NCI-H748 (cell line): ENCODE measurements at regions not wholly inside any gene's neighbourhood (a gene's known extent, or its start where the extent isn't known, plus 50 kb on each side); places are given as distances from the start of the nearest gene placed in this dataset.

Experiments
- DNase-seq: peaks from one replicate; lab custom pipeline; 2025; ENCODE audit not compliant: unreplicated experiment; lab: John Stamatoyannopoulos, UW

- no peak for DNase-seq
Measured at GRCh38 chr11:112795911-112796649, 165.1 kb upstream of the NCAM1 start.

GRCh38 chr11:112797092-112797491 lies 164.1 kb upstream of the NCAM1 start:
- DNase-seq: peak; percentile 81

- peak; percentile 57 for DNase-seq
Measured at GRCh38 chr11:112797648-112798293, 163.4 kb upstream of the NCAM1 start.

- no peak for DNase-seq
Measured at GRCh38 chr11:112801025-112801816, 160.0 kb upstream of the NCAM1 start.

GRCh38 chr11:112801817-112802088 lies 159.5 kb upstream of the NCAM1 start:
- DNase-seq: no peak

- peak; percentile 87 for DNase-seq
Measured at GRCh38 chr11:112805658-112806057, 155.6 kb upstream of the NCAM1 start.

GRCh38 chr11:112806256-112806655 lies 155.0 kb upstream of the NCAM1 start:
- no peak for DNase-seq

- DNase-seq: peak; percentile 14
Measured at GRCh38 chr11:112806876-112807275, 154.3 kb upstream of the NCAM1 start.

- no peak for DNase-seq
Measured at GRCh38 chr11:112809429-112809828, 151.8 kb upstream of the NCAM1 start.

GRCh38 chr11:112810951-112811350 lies 150.3 kb upstream of the NCAM1 start:
- no peak for DNase-seq

- no peak for DNase-seq
Measured at GRCh38 chr11:112811783-112812182, 149.4 kb upstream of the NCAM1 start.

- DNase-seq: no peak
Measured at GRCh38 chr11:112812729-112813128, 148.5 kb upstream of the NCAM1 start.

- DNase-seq: no peak
Measured at GRCh38 chr11:112814168-112814567, 147.1 kb upstream of the NCAM1 start.

GRCh38 chr11:112817376-112817775 lies 143.8 kb upstream of the NCAM1 start:
- no peak for DNase-seq

- peak; percentile 57 for DNase-seq
Measured at GRCh38 chr11:112822478-112823274, 138.5 kb upstream of the NCAM1 start.

GRCh38 chr11:112826026-112826425 lies 135.2 kb upstream of the NCAM1 start:
- DNase-seq: no peak

- DNase-seq: no peak
Measured at GRCh38 chr11:112826788-112827187, 134.4 kb upstream of the NCAM1 start.

GRCh38 chr11:112828421-112828820 lies 132.8 kb upstream of the NCAM1 start:
- DNase-seq: peak; percentile 85

GRCh38 chr11:112829971-112830654 lies 131.1 kb upstream of the NCAM1 start:
- no peak for DNase-seq

- DNase-seq: no peak
Measured at GRCh38 chr11:112831041-112831440, 130.2 kb upstream of the NCAM1 start.
